SK-N-SH (cell line): ENCODE measurements at regions not wholly inside any gene's neighbourhood (a gene's known extent, or its start where the extent isn't known, plus 50 kb on each side); places are given as distances from the start of the nearest gene placed in this dataset.

Experiments
- CTCF ChIP-seq: fragments of 200-600 bp; sonication (generic); IDR thresholded peaks from 2 replicates; pipeline ENCODE4 v1.6.1; 2017; ENCODE audit warnings: antibody characterized with exemption, mild to moderate bottlenecking, moderate library complexity
- EZH2phosphoT487 ChIP-seq: fragments of 200-600 bp; sonication (generic); IDR thresholded peaks from 2 replicates; pipeline ENCODE4 v1.6.1; 2017; ENCODE audit warnings: low read depth, mixed run types, mild to moderate bottlenecking, antibody characterized with exemption, moderate library complexity, borderline replicate concordance
- GATA2 ChIP-seq: sonication (generic); formaldehyde crosslinking; IDR thresholded peaks from 2 replicates; pipeline ENCODE4 v1.5.0; 2020; ENCODE audit warnings: mild to moderate bottlenecking, missing genetic modification reagents
- MAX ChIP-seq: IDR thresholded peaks from 2 replicates; pipeline ENCODE4 v1.4.0; 2012; ENCODE audit warnings: low read depth
- NRF1 ChIP-seq: IDR thresholded peaks from 2 replicates; pipeline ENCODE4 v1.6.1; 2012; ENCODE audit warnings: low read depth, mild to moderate bottlenecking, low read length
- RAD21 ChIP-seq: IDR thresholded peaks from 2 replicates; pipeline ENCODE4 v1.6.1; 2012; ENCODE audit warnings: mild to moderate bottlenecking, low read length
- RFX5 ChIP-seq: IDR thresholded peaks from 2 replicates; pipeline ENCODE4 v1.6.1; 2012; ENCODE audit warnings: mild to moderate bottlenecking, improper control_type of control experiment, low read length
- SIN3A ChIP-seq: IDR thresholded peaks from 2 replicates; pipeline ENCODE4 v1.6.1; 2012; ENCODE audit warnings: low read depth, mild to moderate bottlenecking, low read length, moderate library complexity, borderline replicate concordance
- TEAD4 ChIP-seq: IDR thresholded peaks from 2 replicates; pipeline ENCODE4 v1.4.0; 2012; ENCODE audit warnings: mild to moderate bottlenecking, borderline replicate concordance; ENCODE audit not compliant: insufficient read depth
- ZBTB33 ChIP-seq: IDR thresholded peaks from 2 replicates; pipeline ENCODE4 v1.4.0; 2012; ENCODE audit warnings: low read depth, borderline replicate concordance

GRCh38 chrX:8390771-8391170 is 73.9 kb upstream of the VCX3B start:
- no peak for TF ChIP-seq CTCF
- TF ChIP-seq EZH2phosphoT487 = no peak
- TF ChIP-seq RFX5 = no peak
- no peak for TF ChIP-seq RAD21
- TF ChIP-seq SIN3A = no peak
- no peak for TF ChIP-seq GATA2 (CRISPR knock-in tag)
- no peak for TF ChIP-seq MAX
- TF ChIP-seq TEAD4 = no peak
- TF ChIP-seq NRF1 = no peak
- no peak for TF ChIP-seq ZBTB33
